B cell (primary cell): ENCODE measurements at regions not wholly inside any gene's neighbourhood (a gene's known extent, or its start where the extent isn't known, plus 50 kb on each side); places are given as distances from the start of the nearest gene placed in this dataset.

Experiments used
- ATAC-seq: fragments of 200-7000 bp; cut with Tn5 transposase; one replicate; pipeline ENCODE4 v1.10.0; 2021; ENCODE audit warnings: low read depth, mild to moderate bottlenecking, moderate number of reproducible peaks, moderate library complexity
- CTCF ChIA-PET: fragments of 350-600 bp; sonication (Branson Sonifier 250); formaldehyde crosslinking; loops from one replicate; lab custom pipeline; 2021; ENCODE audit warnings: antibody characterized with exemption, inconsistent platforms; lab: Charles Lee
- POLR2A ChIA-PET: fragments of 350-600 bp; sonication (Branson Sonifier 250); formaldehyde crosslinking; loops from one replicate; lab custom pipeline; 2021; ENCODE audit warnings: antibody characterized with exemption; lab: Charles Lee
- DNase-seq: peaks from one replicate; pipeline ENCODE4 v3.0.0; 2013
- H2AFZ ChIP-seq: 2 replicates; pipeline ENCODE4 v1.6.1; 2012; ENCODE audit warnings: mild to moderate bottlenecking, low read depth, low read length; ENCODE audit not compliant: insufficient read depth, poor library complexity, severe bottlenecking
- H3K27ac ChIP-seq, 2 donors: 1 replicate in 1 of 2; 2 replicates in 1 of 2; pipeline ENCODE4 v1.5.1; 2012 to 2013; ENCODE audit warnings: low read length in 2 of 2, mild to moderate bottlenecking in 2 of 2, moderate library complexity in 1 of 2
- H3K27me3 ChIP-seq, 4 experiments: fragments of 200-600 bp in 1 of 4; sonication (generic) in 1 of 4; replicated peaks in 1 of 4; 1 replicate in 2 of 4; 2 replicates in 2 of 4; pipeline versions ENCODE4 v1.6.1 to v1.7.0; 2013 to 2016; ENCODE audit warnings: low read length in 3 of 4, mild to moderate bottlenecking in 2 of 4, mixed read lengths in 1 of 4, moderate library complexity in 1 of 4; ENCODE audit not compliant: insufficient read depth in 4 of 4, control insufficient read depth in 3 of 4; ENCODE audit errors: control extremely low read depth in 1 of 4
- H3K36me3 ChIP-seq, 2 experiments: replicated peaks in 1 of 2; 1 replicate in 1 of 2; 2 replicates in 1 of 2; pipeline versions ENCODE4 v1.6.1 to v1.7.1; 2013; ENCODE audit warnings: low read length in 1 of 2; ENCODE audit not compliant: insufficient read depth in 2 of 2, control insufficient read depth in 1 of 2; ENCODE audit errors: control extremely low read depth in 1 of 2, extremely low read depth in 1 of 2
- H3K4me1 ChIP-seq, 2 donors: fragments of 200-600 bp in 1 of 2; sonication (generic) in 1 of 2; 1 replicate in 1 of 2; 2 replicates in 1 of 2; pipeline versions ENCODE4 v1.5.1 to v1.6.1; 2013 to 2017; ENCODE audit warnings: low read length in 2 of 2; ENCODE audit not compliant: control insufficient read depth in 2 of 2, insufficient read depth in 2 of 2
- H3K4me2 ChIP-seq: replicated peaks from 2 replicates; pipeline ENCODE3; 2012; ENCODE audit warnings: mild to moderate bottlenecking, low read depth, low read length; ENCODE audit not compliant: poor library complexity, severe bottlenecking
- H3K4me3 ChIP-seq, 5 experiments: fragments of 200-600 bp in 1 of 5; sonication (generic) in 1 of 5; 1 replicate in 3 of 5; 2 replicates in 2 of 5; pipeline versions ENCODE4 v1.5.1 to v1.7.0; 2011 to 2016; ENCODE audit warnings: low read length in 4 of 5, mild to moderate bottlenecking in 4 of 5, low read depth in 2 of 5, control low read depth in 1 of 5, moderate library complexity in 1 of 5; ENCODE audit not compliant: insufficient read depth in 1 of 5; ENCODE audit errors: control extremely low read depth in 1 of 5, extremely low read depth in 1 of 5
- H3K79me2 ChIP-seq: fragments of 200-600 bp; sonication (generic); one replicate; pipeline ENCODE4 v1.6.0; 2016; ENCODE audit warnings: low read length; ENCODE audit not compliant: control insufficient read depth, insufficient read depth
- H3K9ac ChIP-seq: fragments of 200-600 bp; sonication (generic); 2 replicates; pipeline ENCODE4 v1.6.1; 2017; ENCODE audit warnings: mild to moderate bottlenecking, low read length, moderate library complexity
- H3K9me3 ChIP-seq, 3 donors: one replicate each; pipeline versions ENCODE4 v1.6.1 to v1.7.1; 2013; ENCODE audit warnings: low read length in 2 of 3; ENCODE audit not compliant: control insufficient read depth in 2 of 3, insufficient read depth in 1 of 3; ENCODE audit errors: control extremely low read depth in 1 of 3
- H4K20me1 ChIP-seq: 2 replicates; pipeline ENCODE4 v1.6.0; 2012; ENCODE audit warnings: mild to moderate bottlenecking, low read length; ENCODE audit not compliant: insufficient read depth, control insufficient read depth, poor library complexity, severe bottlenecking
- H3K27ac Mint-ChIP-seq: one replicate; pipeline ENCODE4 v1.8.0; 2021; ENCODE audit warnings: mixed read lengths
- H3K27me3 Mint-ChIP-seq: one replicate; pipeline ENCODE4 v1.8.0; 2021; ENCODE audit warnings: mixed read lengths
- H3K4me1 Mint-ChIP-seq: one replicate; pipeline ENCODE4 v1.8.0; 2021; ENCODE audit warnings: mixed read lengths
- H3K4me3 Mint-ChIP-seq: one replicate; pipeline ENCODE4 v1.8.0; 2021; ENCODE audit warnings: mixed read lengths
- H3K9me3 Mint-ChIP-seq: one replicate; pipeline ENCODE4 v1.8.0; 2022; ENCODE audit warnings: mixed read lengths; ENCODE audit not compliant: insufficient read depth
- EZH2 ChIP-seq: IDR thresholded peaks from 2 replicates; pipeline ENCODE4 v1.6.1; 2012; ENCODE audit warnings: borderline replicate concordance, low read depth, mild to moderate bottlenecking, moderate library complexity, low read length; ENCODE audit not compliant: insufficient read depth, poor library complexity, severe bottlenecking
- WGBS: methylation state at CpG from one replicate; pipeline ENCODE4 v1.1.5; 2013; ENCODE audit warnings: missing lambda C conversion rate; ENCODE audit not compliant: insufficient coverage; 5-methylcytosine and 5-hydroxymethylcytosine counted together
- intact Hi-C: fragments of 100-400 bp; cut with micrococcal nuclease; formaldehyde crosslinking; loops from one replicate; pipeline ENCODE4 v1.10.0; 2022
- TF ChIP-seq, protein P1 (sequence below): fragments of 200-600 bp; IDR thresholded peaks from one replicate; pipeline ENCODE4 v1.8.0; 2022; ENCODE audit warnings: antibody characterized with exemption, mild to moderate bottlenecking

DNA sequence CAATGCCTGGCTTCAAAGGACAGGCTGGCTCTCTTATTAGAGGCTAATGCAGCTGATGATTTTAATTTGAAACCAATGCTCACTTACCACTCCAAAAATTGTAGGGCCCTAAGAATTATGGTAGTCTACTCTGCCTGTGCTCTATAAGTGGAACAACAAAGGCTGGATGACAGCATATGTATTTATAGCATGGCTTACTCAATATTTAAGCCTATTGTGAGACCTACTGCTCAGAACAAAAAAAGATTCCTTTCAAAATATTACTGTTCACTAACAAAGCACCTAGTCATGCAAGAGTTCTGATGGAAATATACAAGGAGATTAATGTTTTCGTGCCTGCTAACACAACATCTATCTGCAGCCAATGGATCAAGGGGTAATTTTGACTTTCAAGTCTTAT is 73.8 kb upstream of the DUSP10 start:
- no CpG with 5 or more reads among the region's 1 CpG for WGBS
- H3K9me3 Mint-ChIP-seq = no peaks in the 10 kb centered on the region
- H3K9me3 ChIP-seq = no peaks in the 10 kb centered on the region
- no peaks in the 10 kb centered on the region for H3K27me3 ChIP-seq
- H3K4me1 Mint-ChIP-seq = peaks cover 11% of the 10 kb centered on the region
- no peak overlapping the region for H3K27ac ChIP-seq
- no peaks in the 10 kb centered on the region for H3K27me3 Mint-ChIP-seq
- no peaks in the 10 kb centered on the region for H4K20me1 ChIP-seq
- H3K4me3 Mint-ChIP-seq = no peak overlapping the region
- H3K27ac Mint-ChIP-seq = no peak overlapping the region
- no peak overlapping the region for H3K4me2 ChIP-seq
- no peak overlapping the region for H3K9ac ChIP-seq
- no peaks in the 10 kb centered on the region for H3K79me2 ChIP-seq
- peaks cover 8% of the 10 kb centered on the region in 2 donors for H3K4me1 ChIP-seq
- intact Hi-C loops = no loop called here
- POLR2A ChIA-PET = no interaction called here
- no peak overlapping the region for H3K4me3 ChIP-seq
- H2AFZ ChIP-seq = no peak overlapping the region
- CTCF ChIA-PET = no interaction called here
- no peak for DNase-seq
- TF ChIP-seq, protein P1, sequence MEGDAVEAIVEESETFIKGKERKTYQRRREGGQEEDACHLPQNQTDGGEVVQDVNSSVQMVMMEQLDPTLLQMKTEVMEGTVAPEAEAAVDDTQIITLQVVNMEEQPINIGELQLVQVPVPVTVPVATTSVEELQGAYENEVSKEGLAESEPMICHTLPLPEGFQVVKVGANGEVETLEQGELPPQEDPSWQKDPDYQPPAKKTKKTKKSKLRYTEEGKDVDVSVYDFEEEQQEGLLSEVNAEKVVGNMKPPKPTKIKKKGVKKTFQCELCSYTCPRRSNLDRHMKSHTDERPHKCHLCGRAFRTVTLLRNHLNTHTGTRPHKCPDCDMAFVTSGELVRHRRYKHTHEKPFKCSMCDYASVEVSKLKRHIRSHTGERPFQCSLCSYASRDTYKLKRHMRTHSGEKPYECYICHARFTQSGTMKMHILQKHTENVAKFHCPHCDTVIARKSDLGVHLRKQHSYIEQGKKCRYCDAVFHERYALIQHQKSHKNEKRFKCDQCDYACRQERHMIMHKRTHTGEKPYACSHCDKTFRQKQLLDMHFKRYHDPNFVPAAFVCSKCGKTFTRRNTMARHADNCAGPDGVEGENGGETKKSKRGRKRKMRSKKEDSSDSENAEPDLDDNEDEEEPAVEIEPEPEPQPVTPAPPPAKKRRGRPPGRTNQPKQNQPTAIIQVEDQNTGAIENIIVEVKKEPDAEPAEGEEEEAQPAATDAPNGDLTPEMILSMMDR = no peak
- TF ChIP-seq EZH2 = no peak
- ATAC-seq = no peak
- H3K36me3 ChIP-seq = no peaks in the 10 kb centered on the region

DNA sequence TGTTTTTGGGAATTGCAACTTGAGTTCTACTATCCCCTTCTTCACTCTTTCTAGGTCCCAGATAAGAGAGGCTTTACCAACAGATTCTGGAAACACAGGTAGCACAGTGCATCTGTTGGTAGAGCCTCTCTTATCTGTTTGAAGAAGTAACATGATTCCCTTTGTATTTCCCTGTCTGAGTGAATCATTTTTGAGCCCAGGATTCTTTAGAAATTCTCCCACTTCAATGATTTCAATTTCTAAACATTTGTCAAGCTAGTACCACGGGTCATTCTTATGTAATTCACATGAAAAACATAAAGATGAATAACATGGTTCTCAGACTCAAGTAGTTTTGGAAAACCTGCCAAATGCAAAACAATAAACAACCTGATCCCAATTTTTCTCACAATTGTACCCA is 72.0 kb upstream of the DUSP10 start:
- WGBS = no CpG with 5 or more reads among the region's 1 CpG
- Histone ChIP-seq H3K27ac (no peak overlapping the region), H3K4me1 (peaks cover 23 to 25% of the 10 kb centered on the region in 2 donors), H4K20me1 (no peaks in the 10 kb centered on the region), H3K9ac (no peak overlapping the region), H3K79me2 (no peaks in the 10 kb centered on the region), H2AFZ (no peak overlapping the region), H3K4me3 (no peak overlapping the region), H3K4me2 (no peak overlapping the region), H3K27me3 (no peaks in the 10 kb centered on the region), H3K36me3 (no peaks in the 10 kb centered on the region), H3K9me3 (peaks cover 0 to 1% (median 0%) of the 10 kb centered on the region in 3 donors)
- intact Hi-C loops = no loop called here
- H3K27ac Mint-ChIP-seq = no peak overlapping the region
- H3K9me3 Mint-ChIP-seq = no peaks in the 10 kb centered on the region
- POLR2A ChIA-PET = interaction anchor here (0.6 to 0.7 kb wide), 2 partner anchors 53 to 79 kb away, joined by 3 to 9 read pairs; no protein-coding TSS in a partner anchor
- H3K27me3 Mint-ChIP-seq = no peaks in the 10 kb centered on the region
- CTCF ChIA-PET = interaction anchor here (0.6 to 1.5 kb wide), 4 partner anchors 15 to 179 kb away, joined by 3 to 7 read pairs (median 4); no protein-coding TSS in a partner anchor
- H3K4me3 Mint-ChIP-seq = no peak overlapping the region
- ATAC-seq (no peak), DNase-seq (no peak)
- peaks cover 29% of the 10 kb centered on the region for H3K4me1 Mint-ChIP-seq
- TF ChIP-seq, protein P1 = no peak
- no peak for TF ChIP-seq EZH2
